ENCODE measurements at regions not wholly inside any gene's neighbourhood (a gene's known extent, or its start where the extent isn't known, plus 50 kb on each side); places are given as distances from the start of the nearest gene placed in this dataset.

GRCh38 chr2:67341336-67341735 lies 55.8 kb upstream of the ETAA1 start:
- H3K56ac ChIP-seq (ENCODE audit: extremely low read depth, insufficient read depth, low read length): no peak overlapping the region
- H3K9me3 ChIP-seq (ENCODE audit: control insufficient read depth, insufficient read depth, low read length): peaks cover 4% of the 10 kb centered on the region
- H4K91ac ChIP-seq (ENCODE audit: insufficient read depth, low read depth, low read length): no peak overlapping the region
- no peak overlapping the region for H2BK120ac ChIP-seq (ENCODE audit: low read depth, low read length)
- in situ Hi-C loops (cut with MboI; ENCODE audit: low sequenced_read_pairs): no loop called here
- H3K36me3 ChIP-seq (ENCODE audit: control insufficient read depth, insufficient read depth, low read length): no peaks in the 10 kb centered on the region
- ATAC-seq (ENCODE audit: low read depth) (no peak), DNase-seq (no peak)
- H3K4ac ChIP-seq (ENCODE audit: low read depth, low read length): no peak overlapping the region
- no peak overlapping the region for H3K27ac ChIP-seq (ENCODE audit: insufficient read depth, low read length)
- BruUV-seq (replicated peaks): no TSS peak
- H3K27me3 ChIP-seq (ENCODE audit: control insufficient read depth, insufficient read depth, low read length): no peaks in the 10 kb centered on the region
- H2BK20ac ChIP-seq (ENCODE audit: low read depth, low read length): no peak overlapping the region
- peaks cover 1% of the 10 kb centered on the region; the same call in 1 of the 2 replicates for H3K9me1 ChIP-seq (ENCODE audit: insufficient read depth, low read length)
- no peak overlapping the region for H2BK5ac ChIP-seq (ENCODE audit: low read depth, low read length, poor library complexity, severe bottlenecking)
- no peak overlapping the region for H4K8ac ChIP-seq (ENCODE audit: low read depth in 2 of 2, low read length in 2 of 2)
- no peak overlapping the region for H2AFZ ChIP-seq (replicated peaks; ENCODE audit: low read length, poor library complexity)
- POLR2A ChIA-PET (ENCODE audit: unreplicated experiment): interaction anchor here (0.5 kb wide), 1 partner anchor 10 kb away, joined by 6 read pairs; no protein-coding TSS in a partner anchor
- dilution Hi-C loops (cut with HindIII; ENCODE audit: low sequenced_read_pairs, unreplicated experiment): no loop called here
- H2BK15ac ChIP-seq (ENCODE audit: low read depth, low read length): no peak overlapping the region
- no peak overlapping the region for H2AK9ac ChIP-seq (replicated peaks; ENCODE audit: low read depth, low read length, poor library complexity)
- no peak overlapping the region for H2AK5ac ChIP-seq (ENCODE audit: low read depth, low read length)
- WGBS, 2 experiments (ENCODE audit: extremely low coverage in 2 of 2, insufficient read length in 1 of 2): 50 to 100% methylated on average over 1 of the region's 2 CpGs
- intact Hi-C loops (cut with micrococcal nuclease): no loop called here
- H3K23ac ChIP-seq (ENCODE audit: low read depth, low read length): no peak overlapping the region
- no peak overlapping the region for H3K4me3 ChIP-seq (ENCODE audit: insufficient read depth, low read depth, low read length)
- no peaks in the 10 kb centered on the region for H3K79me1 ChIP-seq (ENCODE audit: low read depth in 1 of 2, low read length in 2 of 2)
- no peak overlapping the region for H4K5ac ChIP-seq (ENCODE audit: low read depth, low read length)
- TF ChIP-seq CEBPB (IDR thresholded peaks at IDR 0.05; ENCODE audit: low read depth, low read length) (no peak), CTCF (conservative IDR thresholded peaks at IDR 0.05; ENCODE audit: low read depth, low read length) (no peak), FOS (IDR thresholded peaks at IDR 0.05; ENCODE audit: low read depth, low read length) (no peak), MXI1 (IDR thresholded peaks at IDR 0.05; ENCODE audit: borderline replicate concordance, low read depth, low read length) (no peak), NFE2L2 (IDR thresholded peaks at IDR 0.05; ENCODE audit: low read depth, low read length) (no peak), MAFK (IDR thresholded peaks at IDR 0.05; ENCODE audit: low read depth, low read length) (no peak), BHLHE40 (IDR thresholded peaks at IDR 0.05; ENCODE audit: low read depth, low read length) (no peak), CHD1 (IDR thresholded peaks at IDR 0.05; ENCODE audit: low read depth, low read length) (no peak), RAD21 (IDR thresholded peaks at IDR 0.05; ENCODE audit: low read length) (no peak), RCOR1 (IDR thresholded peaks at IDR 0.05; ENCODE audit: insufficient replicate concordance, low read length) (no peak), RFX5 (IDR thresholded peaks at IDR 0.05; ENCODE audit: low read depth, low read length) (no peak), USF2 (IDR thresholded peaks at IDR 0.05; ENCODE audit: low read depth, low read length) (no peak), ELK1 (IDR thresholded peaks at IDR 0.05; ENCODE audit: borderline replicate concordance, low read depth, low read length) (no peak), POLR2A (IDR thresholded peaks at IDR 0.05; ENCODE audit: low read depth, low read length) (no peak), MAZ (IDR thresholded peaks at IDR 0.05; ENCODE audit: borderline replicate concordance, low read depth, low read length) (no peak), SMC3 (IDR thresholded peaks at IDR 0.05; ENCODE audit: low read depth, low read length) (no peak)
- CTCF ChIA-PET: no interaction called here
- H3K9ac ChIP-seq (ENCODE audit: low read depth, low read length): no peak overlapping the region
- no peak overlapping the region for H3K4me2 ChIP-seq (ENCODE audit: low read depth, low read length)
- no peak overlapping the region for H3K14ac ChIP-seq (replicated peaks; ENCODE audit: low read depth, low read length)
- H3K18ac ChIP-seq (ENCODE audit: low read depth, low read length): no peak overlapping the region
- H3K4me1 ChIP-seq (ENCODE audit: control insufficient read depth, insufficient read depth, low read length): peaks cover under 1% of the 10 kb centered on the region; the same call in 1 of the 2 replicates
- no peaks in the 10 kb centered on the region for H4K20me1 ChIP-seq (ENCODE audit: insufficient read depth, low read length)

Data from IMR-90 (cell line).